MM.1S (cell line): ENCODE measurements at regions not wholly inside any gene's neighbourhood (a gene's known extent, or its start where the extent isn't known, plus 50 kb on each side); places are given as distances from the start of the nearest gene placed in this dataset.

Experiments
- DNase-seq: peaks from one replicate; pipeline ENCODE4 v3.0.0-alpha.2; 2015
- H2AFZ ChIP-seq: fragments of 300-600 bp; sonication (generic); 2 replicates; pipeline ENCODE4 v1.6.0; 2016; ENCODE audit warnings: antibody characterized with exemption, low read length
- H3F3A ChIP-seq: fragments of 300-600 bp; sonication (generic); 2 replicates; pipeline ENCODE4 v1.6.1; 2016; ENCODE audit warnings: mild to moderate bottlenecking, antibody characterized with exemption, low read length, moderate library complexity, mixed read lengths; ENCODE audit not compliant: insufficient read depth
- H3K27ac ChIP-seq: fragments of 300-600 bp; sonication (generic); 2 replicates; pipeline ENCODE4 v1.5.1; 2016; ENCODE audit warnings: mild to moderate bottlenecking, low read length
- H3K27me3 ChIP-seq: fragments of 300-600 bp; sonication (generic); replicated peaks from 2 replicates; pipeline ENCODE4 v1.6.0; 2016; ENCODE audit warnings: low read length; ENCODE audit not compliant: insufficient read depth
- H3K36me3 ChIP-seq: fragments of 300-600 bp; sonication (generic); replicated peaks from 2 replicates; pipeline ENCODE4 v1.6.1; 2016; ENCODE audit warnings: mild to moderate bottlenecking, low read length, mixed read lengths; ENCODE audit not compliant: insufficient read depth
- H3K4me1 ChIP-seq: fragments of 300-600 bp; sonication (generic); 2 replicates; pipeline ENCODE4 v1.6.1; 2016; ENCODE audit warnings: low read length, mixed read lengths
- H3K4me2 ChIP-seq: fragments of 300-600 bp; sonication (generic); 2 replicates; pipeline ENCODE4 v1.6.0; 2016; ENCODE audit warnings: low read depth, low read length
- H3K4me3 ChIP-seq: fragments of 300-600 bp; sonication (generic); 2 replicates; pipeline ENCODE4 v1.5.1; 2016; ENCODE audit warnings: low read length, mixed read lengths
- H3K79me2 ChIP-seq: fragments of 300-600 bp; sonication (generic); 2 replicates; pipeline ENCODE4 v1.6.1; 2016; ENCODE audit warnings: mixed run types, low read length, mixed read lengths
- H3K9ac ChIP-seq: fragments of 300-600 bp; sonication (generic); 2 replicates; pipeline ENCODE4 v1.6.1; 2016; ENCODE audit warnings: low read length, mixed read lengths
- H3K9me2 ChIP-seq: fragments of 300-600 bp; sonication (generic); replicated peaks from 2 replicates; pipeline ENCODE4 v1.6.1; 2016; ENCODE audit warnings: mild to moderate bottlenecking, low read length, mixed read lengths; ENCODE audit not compliant: insufficient read depth
- H3K9me3 ChIP-seq: fragments of 300-600 bp; sonication (generic); replicated peaks from 2 replicates; pipeline ENCODE4 v1.6.1; 2016; ENCODE audit warnings: mild to moderate bottlenecking, low read length, mixed read lengths; ENCODE audit not compliant: insufficient read depth
- H4K20me1 ChIP-seq: fragments of 300-600 bp; sonication (generic); 2 replicates; pipeline ENCODE4 v1.6.1; 2016; ENCODE audit warnings: mild to moderate bottlenecking, low read length, moderate library complexity, mixed read lengths; ENCODE audit not compliant: insufficient read depth
- CTCF ChIP-seq: fragments of 300-600 bp; sonication (generic); IDR thresholded peaks from 2 replicates; pipeline ENCODE4 v1.5.1; 2016; ENCODE audit warnings: antibody characterized with exemption, low read length, mixed read lengths
- EZH2 ChIP-seq: fragments of 300-600 bp; sonication (generic); optimal IDR thresholded peaks from 2 replicates; pipeline ENCODE3; 2017; ENCODE audit warnings: low read depth, mild to moderate bottlenecking, antibody characterized with exemption, low read length, mixed read lengths
- EZH2phosphoT487 ChIP-seq: fragments of 300-600 bp; sonication (generic); IDR thresholded peaks from 2 replicates; pipeline ENCODE4 v1.6.1; 2018; ENCODE audit warnings: antibody characterized with exemption, low read length

- no peaks in the 10 kb centered on the region for H3K4me1 ChIP-seq
- no peak overlapping the region for H3K4me2 ChIP-seq
- no peak overlapping the region for H3K27ac ChIP-seq
- no peaks in the 10 kb centered on the region for H3K9me2 ChIP-seq
- no peaks in the 10 kb centered on the region for H3K9me3 ChIP-seq
- H2AFZ ChIP-seq: no peak overlapping the region
- no peak overlapping the region for H3K9ac ChIP-seq
- no peaks in the 10 kb centered on the region for H4K20me1 ChIP-seq
- no peak overlapping the region for H3K4me3 ChIP-seq
- TF ChIP-seq CTCF (no peak), EZH2phosphoT487 (no peak), EZH2 (no peak)
- H3F3A ChIP-seq: no peaks in the 10 kb centered on the region
- H3K36me3 ChIP-seq: no peaks in the 10 kb centered on the region
- H3K27me3 ChIP-seq: no peaks in the 10 kb centered on the region
- H3K79me2 ChIP-seq: no peaks in the 10 kb centered on the region
- no peak for DNase-seq
Measured at GRCh38 chr5:28281351-28281750, 1243.0 kb upstream of the CDH9 start.

DNA sequence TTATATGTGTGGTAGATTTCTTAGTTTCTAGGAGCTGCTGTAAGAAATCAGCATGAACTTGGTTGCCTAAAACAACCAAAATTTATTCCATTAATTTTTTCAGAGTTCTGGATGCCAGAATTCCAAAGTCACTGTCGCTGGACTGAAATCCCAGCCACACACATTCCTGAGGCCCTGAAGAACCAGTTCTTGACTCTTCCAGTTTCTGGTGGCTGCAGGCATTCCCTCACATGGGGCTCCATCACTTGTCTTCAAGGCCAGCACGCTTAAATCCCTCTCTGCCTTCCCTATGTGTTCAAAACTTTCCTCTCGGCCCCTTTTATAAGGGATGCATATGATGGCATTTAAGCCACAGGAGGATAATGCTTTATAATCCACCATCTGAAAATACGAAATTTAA, 1237.5 kb upstream of the CDH9 start:
- Histone ChIP-seq H3K27ac (no peak overlapping the region), H3K9ac (no peak overlapping the region), H3K4me3 (no peak overlapping the region), H4K20me1 (no peaks in the 10 kb centered on the region), H3F3A (no peaks in the 10 kb centered on the region), H2AFZ (no peak overlapping the region), H3K36me3 (no peaks in the 10 kb centered on the region), H3K9me2 (no peaks in the 10 kb centered on the region), H3K79me2 (no peaks in the 10 kb centered on the region), H3K9me3 (no peaks in the 10 kb centered on the region), H3K27me3 (no peaks in the 10 kb centered on the region), H3K4me2 (no peak overlapping the region), H3K4me1 (no peaks in the 10 kb centered on the region)
- TF ChIP-seq CTCF: no peak
- TF ChIP-seq EZH2phosphoT487: no peak
- TF ChIP-seq EZH2: no peak
- DNase-seq: no peak

DNA sequence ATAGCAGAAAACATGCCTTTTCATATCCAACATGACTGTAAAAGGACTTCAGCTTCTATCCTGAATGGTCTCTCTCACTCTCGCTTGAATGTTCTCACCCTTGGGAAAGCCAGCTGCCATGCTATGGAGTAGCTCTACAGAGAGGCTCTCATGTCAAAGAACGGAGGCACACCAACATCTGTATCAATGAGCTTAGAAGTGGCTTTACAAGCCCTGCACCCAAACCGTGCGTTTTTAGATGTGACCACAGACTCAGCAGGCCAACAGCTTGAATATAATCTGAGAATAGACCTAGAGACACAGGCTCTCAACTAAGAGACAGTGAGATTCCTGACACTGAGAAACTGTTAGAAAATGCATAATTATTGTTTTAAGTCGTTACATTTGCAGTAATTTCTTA, 1231.6 kb upstream of the CDH9 start:
- H3K9me2 ChIP-seq: no peaks in the 10 kb centered on the region
- no peaks in the 10 kb centered on the region for H3K9me3 ChIP-seq
- H3K79me2 ChIP-seq: no peaks in the 10 kb centered on the region
- no peak overlapping the region for H3K27ac ChIP-seq
- no peak overlapping the region for H3K9ac ChIP-seq
- H3K4me1 ChIP-seq: no peaks in the 10 kb centered on the region
- no peaks in the 10 kb centered on the region for H4K20me1 ChIP-seq
- no peak for DNase-seq
- TF ChIP-seq CTCF: no peak
- no peak for TF ChIP-seq EZH2
- no peak for TF ChIP-seq EZH2phosphoT487
- H3K36me3 ChIP-seq: no peaks in the 10 kb centered on the region
- H3K4me3 ChIP-seq: no peak overlapping the region
- no peaks in the 10 kb centered on the region for H3F3A ChIP-seq
- no peak overlapping the region for H3K4me2 ChIP-seq
- H2AFZ ChIP-seq: no peak overlapping the region
- H3K27me3 ChIP-seq: no peaks in the 10 kb centered on the region

DNA sequence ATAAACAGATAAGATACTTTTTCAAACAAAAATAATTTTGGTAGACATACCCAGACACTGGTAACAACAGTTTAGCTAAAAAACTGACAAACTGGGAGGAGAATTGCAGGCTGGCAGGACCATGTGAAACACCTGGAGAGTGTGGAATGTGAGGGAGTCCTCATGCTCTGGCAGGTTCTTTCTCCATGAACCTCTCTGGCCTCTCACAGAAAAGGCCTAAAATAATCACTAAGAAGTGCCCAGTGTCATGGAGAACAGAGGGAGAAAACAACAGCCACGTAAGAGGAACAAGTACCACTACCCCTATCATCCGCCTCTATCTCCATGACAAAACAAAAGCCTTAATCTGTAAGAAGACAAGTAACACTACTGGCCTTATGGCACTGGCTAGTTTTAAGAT, 1227.5 kb upstream of the CDH9 start:
- TF ChIP-seq EZH2phosphoT487 (no peak), EZH2 (no peak), CTCF (no peak)
- no peak overlapping the region for H3K9ac ChIP-seq
- no peaks in the 10 kb centered on the region for H3K79me2 ChIP-seq
- H3K36me3 ChIP-seq: no peaks in the 10 kb centered on the region
- H3K4me1 ChIP-seq: no peaks in the 10 kb centered on the region
- no peaks in the 10 kb centered on the region for H3K9me3 ChIP-seq
- H3K4me3 ChIP-seq: no peak overlapping the region
- no peaks in the 10 kb centered on the region for H3K27me3 ChIP-seq
- H2AFZ ChIP-seq: no peak overlapping the region
- H3K9me2 ChIP-seq: no peaks in the 10 kb centered on the region
- DNase-seq: no peak
- no peaks in the 10 kb centered on the region for H4K20me1 ChIP-seq
- no peak overlapping the region for H3K27ac ChIP-seq
- H3F3A ChIP-seq: no peaks in the 10 kb centered on the region
- no peak overlapping the region for H3K4me2 ChIP-seq
